ENCODE measurements at regions not wholly inside any gene's neighbourhood (a gene's known extent, or its start where the extent isn't known, plus 50 kb on each side); places are given as distances from the start of the nearest gene placed in this dataset.

DNA sequence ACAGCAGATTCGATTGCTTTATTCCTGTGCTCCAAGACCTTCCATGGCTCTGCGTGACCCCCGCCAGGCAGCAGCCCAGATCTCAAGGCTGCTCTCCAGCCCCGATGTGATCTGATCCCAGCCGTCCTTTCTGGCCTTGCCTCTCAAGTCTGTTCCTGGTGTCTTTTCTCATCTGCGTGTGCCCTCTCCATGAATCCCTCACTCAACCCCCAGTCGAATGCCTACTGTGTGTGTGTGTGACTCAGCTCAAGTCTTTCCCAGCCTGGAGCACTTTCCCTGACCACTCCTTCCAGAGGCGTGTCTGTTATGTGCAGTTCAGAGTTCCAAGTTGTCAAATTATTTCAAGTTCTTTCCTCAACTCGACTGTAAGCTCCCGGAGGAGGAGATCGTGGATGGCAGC is 64.0 kb downstream of the MRM1 start:
- peaks cover 48% of the 10 kb centered on the region for H3K27me3 Mint-ChIP-seq
- CTCF ChIA-PET = no interaction called here
- ATAC-seq (ENCODE audit: low read depth) = no peak

DNA sequence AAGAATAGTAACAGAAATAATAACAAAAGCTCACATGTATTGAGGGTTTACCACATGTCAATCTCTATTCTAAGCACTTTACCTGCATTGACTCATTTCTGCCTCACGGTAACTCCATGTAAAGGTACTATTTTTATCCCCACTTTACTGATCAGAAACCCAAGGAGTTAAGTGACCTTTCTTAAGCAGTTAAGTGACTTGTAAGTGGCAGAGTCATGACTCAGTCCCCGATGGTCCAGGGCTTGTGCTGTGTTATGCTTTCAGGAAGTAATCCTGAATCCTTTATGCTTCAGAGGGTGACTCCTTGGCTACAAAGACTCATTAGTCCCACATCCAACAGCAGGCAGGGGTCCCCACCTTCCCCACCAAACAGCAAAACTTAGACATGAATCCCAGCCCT is 66.5 kb downstream of the MRM1 start:
- Histone ChIP-seq H3K27ac (ENCODE audit: low read length in 2 of 2) (no peak overlapping the region), H3K9me3 (ENCODE audit: control extremely low read depth in 1 of 3, control insufficient read depth in 2 of 3, insufficient read depth in 1 of 3, low read length in 2 of 3) (no peaks in the 10 kb centered on the region), H4K20me1 (ENCODE audit: control insufficient read depth, insufficient read depth, low read length, poor library complexity, severe bottlenecking) (no peaks in the 10 kb centered on the region), H3K27me3 (replicated peaks in 1 of 4; ENCODE audit: control extremely low read depth in 1 of 4, control insufficient read depth in 3 of 4, insufficient read depth in 4 of 4, low read length in 3 of 4) (peaks cover 0 to 4% (median 0%) of the 10 kb centered on the region in 4 experiments), H3K9ac (ENCODE audit: low read length) (no peak overlapping the region), H3K36me3 (replicated peaks in 1 of 2; ENCODE audit: control extremely low read depth in 1 of 2, control insufficient read depth in 1 of 2, extremely low read depth in 1 of 2, insufficient read depth in 2 of 2, low read length in 1 of 2) (no peaks in the 10 kb centered on the region), H3K4me2 (replicated peaks; ENCODE audit: low read depth, low read length, poor library complexity, severe bottlenecking) (no peak overlapping the region), H3K4me3 (ENCODE audit: control extremely low read depth in 1 of 5, extremely low read depth in 1 of 5, insufficient read depth in 1 of 5, low read depth in 2 of 5, low read length in 4 of 5) (no peak overlapping the region), H3K79me2 (ENCODE audit: control insufficient read depth, insufficient read depth, low read length) (no peaks in the 10 kb centered on the region), H3K4me1 (ENCODE audit: control insufficient read depth in 2 of 2, insufficient read depth in 2 of 2, low read length in 2 of 2) (no peaks in the 10 kb centered on the region), H2AFZ (ENCODE audit: insufficient read depth, low read depth, low read length, poor library complexity, severe bottlenecking) (no peak overlapping the region)
- Mint-ChIP-seq H3K4me3 (no peak overlapping the region), H3K9me3 (ENCODE audit: insufficient read depth) (no peaks in the 10 kb centered on the region), H3K27ac (no peak overlapping the region), H3K27me3 (peaks cover 35% of the 10 kb centered on the region), H3K4me1 (no peaks in the 10 kb centered on the region)
- intact Hi-C loops (cut with micrococcal nuclease) = no loop called here
- ChIA-PET POLR2A (no interaction called here), CTCF (no interaction called here)
- 80% methylated on average over 1 of the region's 2 CpGs for WGBS (ENCODE audit: insufficient coverage)
- ATAC-seq (ENCODE audit: low read depth) (no peak), DNase-seq (no peak)
- no peak for TF ChIP-seq EZH2 (IDR thresholded peaks at IDR 0.05; ENCODE audit: borderline replicate concordance, insufficient read depth, low read depth, low read length, poor library complexity, severe bottlenecking)
- TF ChIP-seq, protein P1, sequence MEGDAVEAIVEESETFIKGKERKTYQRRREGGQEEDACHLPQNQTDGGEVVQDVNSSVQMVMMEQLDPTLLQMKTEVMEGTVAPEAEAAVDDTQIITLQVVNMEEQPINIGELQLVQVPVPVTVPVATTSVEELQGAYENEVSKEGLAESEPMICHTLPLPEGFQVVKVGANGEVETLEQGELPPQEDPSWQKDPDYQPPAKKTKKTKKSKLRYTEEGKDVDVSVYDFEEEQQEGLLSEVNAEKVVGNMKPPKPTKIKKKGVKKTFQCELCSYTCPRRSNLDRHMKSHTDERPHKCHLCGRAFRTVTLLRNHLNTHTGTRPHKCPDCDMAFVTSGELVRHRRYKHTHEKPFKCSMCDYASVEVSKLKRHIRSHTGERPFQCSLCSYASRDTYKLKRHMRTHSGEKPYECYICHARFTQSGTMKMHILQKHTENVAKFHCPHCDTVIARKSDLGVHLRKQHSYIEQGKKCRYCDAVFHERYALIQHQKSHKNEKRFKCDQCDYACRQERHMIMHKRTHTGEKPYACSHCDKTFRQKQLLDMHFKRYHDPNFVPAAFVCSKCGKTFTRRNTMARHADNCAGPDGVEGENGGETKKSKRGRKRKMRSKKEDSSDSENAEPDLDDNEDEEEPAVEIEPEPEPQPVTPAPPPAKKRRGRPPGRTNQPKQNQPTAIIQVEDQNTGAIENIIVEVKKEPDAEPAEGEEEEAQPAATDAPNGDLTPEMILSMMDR (IDR thresholded peaks at IDR 0.05) = no peak

More for the DNA sequence above, 64.0 kb downstream of the MRM1 start:
- Histone ChIP-seq H3K9me3 (ENCODE audit: control extremely low read depth in 1 of 3, control insufficient read depth in 2 of 3, insufficient read depth in 1 of 3, low read length in 2 of 3) (no peaks in the 10 kb centered on the region), H3K79me2 (ENCODE audit: control insufficient read depth, insufficient read depth, low read length) (no peaks in the 10 kb centered on the region), H3K9ac (ENCODE audit: low read length) (no peak overlapping the region), H3K27ac (ENCODE audit: low read length in 2 of 2) (no peak overlapping the region), H3K4me2 (replicated peaks; ENCODE audit: low read depth, low read length, poor library complexity, severe bottlenecking) (no peak overlapping the region), H3K4me1 (ENCODE audit: control insufficient read depth in 2 of 2, insufficient read depth in 2 of 2, low read length in 2 of 2) (no peaks in the 10 kb centered on the region), H3K4me3 (ENCODE audit: control extremely low read depth in 1 of 5, extremely low read depth in 1 of 5, insufficient read depth in 1 of 5, low read depth in 2 of 5, low read length in 4 of 5) (no peak overlapping the region), H3K36me3 (replicated peaks in 1 of 2; ENCODE audit: control extremely low read depth in 1 of 2, control insufficient read depth in 1 of 2, extremely low read depth in 1 of 2, insufficient read depth in 2 of 2, low read length in 1 of 2) (no peaks in the 10 kb centered on the region), H4K20me1 (ENCODE audit: control insufficient read depth, insufficient read depth, low read length, poor library complexity, severe bottlenecking) (no peaks in the 10 kb centered on the region), H3K27me3 (replicated peaks in 1 of 4; ENCODE audit: control extremely low read depth in 1 of 4, control insufficient read depth in 3 of 4, insufficient read depth in 4 of 4, low read length in 3 of 4) (peaks cover 0 to 4% (median 0%) of the 10 kb centered on the region in 4 experiments), H2AFZ (ENCODE audit: insufficient read depth, low read depth, low read length, poor library complexity, severe bottlenecking) (no peak overlapping the region)
- POLR2A ChIA-PET = no interaction called here
- DNase-seq = no peak
- Mint-ChIP-seq H3K9me3 (ENCODE audit: insufficient read depth) (no peaks in the 10 kb centered on the region), H3K4me3 (no peak overlapping the region), H3K27ac (no peak overlapping the region), H3K4me1 (no peaks in the 10 kb centered on the region)
- WGBS (ENCODE audit: insufficient coverage) = 94% methylated on average over 7 of the region's 11 CpGs
- intact Hi-C loops (cut with micrococcal nuclease) = no loop called here
- TF ChIP-seq EZH2 (IDR thresholded peaks at IDR 0.05; ENCODE audit: borderline replicate concordance, insufficient read depth, low read depth, low read length, poor library complexity, severe bottlenecking) = no peak
- TF ChIP-seq, protein P1 (IDR thresholded peaks at IDR 0.05) = no peak

Data from B cell (primary cell).